H1 (cell line): ENCODE measurements at regions not wholly inside any gene's neighbourhood (a gene's known extent, or its start where the extent isn't known, plus 50 kb on each side); places are given as distances from the start of the nearest gene placed in this dataset.

Source experiments
- CTCF ChIA-PET: fragments of 300-600 bp; sonication (Branson Sonifier 250); formaldehyde crosslinking; loops from one replicate; lab custom pipeline; 2021; ENCODE audit not compliant: partially characterized antibody; lab: Charles Lee
- POLR2A ChIA-PET: fragments of 300-600 bp; sonication (Branson Sonifier 250); formaldehyde crosslinking; loops from one replicate; lab custom pipeline; 2021; ENCODE audit warnings: inconsistent platforms; ENCODE audit not compliant: partially characterized antibody; lab: Charles Lee
- DNase-seq, 2 experiments: peaks; one replicate each; pipeline versions ENCODE4 v3.0.0 to v3.0.0-alpha.2; 2010 to 2022; ENCODE audit warnings: low spot score in 2 of 2, low read depth in 1 of 2, mixed read lengths in 1 of 2
- FAIRE-seq: peaks from 2 replicates; lab custom pipeline; 2011; peaks lifted over from hg19 to GRCh38; lab: Jason Lieb, UNC
- H2AFZ ChIP-seq: 2 replicates; pipeline ENCODE4 v1.8.1; 2012; ENCODE audit warnings: low read length, inconsistent platforms
- H2AK5ac ChIP-seq: 2 replicates; pipeline ENCODE4 v1.6.1; 2013; ENCODE audit warnings: low read depth, low read length
- H2BK120ac ChIP-seq: replicated peaks from 2 replicates; pipeline ENCODE3; 2013; ENCODE audit warnings: low read depth, low read length, inconsistent platforms
- H2BK12ac ChIP-seq: 2 replicates; pipeline ENCODE4 v1.6.1; 2013; ENCODE audit warnings: low read depth, low read length
- H2BK15ac ChIP-seq: 2 replicates; pipeline ENCODE4 v1.6.1; 2013; ENCODE audit warnings: low read length
- H2BK20ac ChIP-seq: 2 replicates; pipeline ENCODE4 v1.6.1; 2013; ENCODE audit warnings: low read length
- H2BK5ac ChIP-seq: 2 replicates; pipeline ENCODE4 v1.6.1; 2013; ENCODE audit warnings: low read depth, low read length
- H3K14ac ChIP-seq: 2 replicates; pipeline ENCODE4 v1.6.1; 2013; ENCODE audit warnings: inconsistent platforms; ENCODE audit not compliant: insufficient read length
- H3K18ac ChIP-seq: 2 replicates; pipeline ENCODE4 v1.6.1; 2013; ENCODE audit warnings: low read length; ENCODE audit errors: extremely low read depth
- H3K23ac ChIP-seq: 2 replicates; pipeline ENCODE4 v1.6.1; 2013; ENCODE audit warnings: inconsistent platforms; ENCODE audit not compliant: insufficient read length
- H3K23me2 ChIP-seq: 2 replicates; pipeline ENCODE4 v1.6.1; 2013; ENCODE audit warnings: low read depth, low read length
- H3K27ac ChIP-seq: 2 replicates; pipeline ENCODE4 v1.6.1; 2011; ENCODE audit warnings: low read depth, low read length, inconsistent platforms
- H3K27me3 ChIP-seq, 4 experiments: replicated peaks in 1 of 4; 1 replicate in 1 of 4; 2 replicates in 3 of 4; pipeline versions ENCODE4 v1.6.1 to v1.8.1; 2011 to 2013; ENCODE audit warnings: low read length in 3 of 4, mild to moderate bottlenecking in 3 of 4, inconsistent platforms in 2 of 4, mixed read lengths in 2 of 4, moderate library complexity in 1 of 4; ENCODE audit not compliant: control insufficient read depth in 3 of 4, insufficient read depth in 3 of 4; ENCODE audit errors: extremely low read depth in 1 of 4
- H3K36me3 ChIP-seq, 4 experiments: 2 replicates each; pipeline versions ENCODE4 v1.6.1 to v1.8.1; 2011 to 2013; ENCODE audit warnings: mild to moderate bottlenecking in 4 of 4, low read length in 3 of 4, moderate library complexity in 2 of 4, control low read depth in 1 of 4, inconsistent platforms in 1 of 4; ENCODE audit not compliant: insufficient read depth in 4 of 4, control insufficient read depth in 2 of 4
- H3K4ac ChIP-seq: replicated peaks from 2 replicates; pipeline ENCODE3; 2013; ENCODE audit warnings: low read length, low read depth, mixed read lengths, inconsistent platforms; ENCODE audit not compliant: insufficient read length
- H3K4me1 ChIP-seq, 4 experiments: replicated peaks in 1 of 4; 1 replicate in 1 of 4; 2 replicates in 3 of 4; pipeline versions ENCODE4 v1.6.1 to v1.8.1; 2011 to 2013; ENCODE audit warnings: low read length in 3 of 4, inconsistent platforms in 2 of 4, mixed read lengths in 1 of 4; ENCODE audit not compliant: insufficient read depth in 4 of 4, control insufficient read depth in 3 of 4
- H3K4me2 ChIP-seq, 2 experiments: 2 replicates each; pipeline versions ENCODE4 v1.6.1 to v1.8.1; 2011 to 2013; ENCODE audit warnings: low read depth in 2 of 2, low read length in 2 of 2, control low read depth in 1 of 2, inconsistent platforms in 1 of 2, mild to moderate bottlenecking in 1 of 2; ENCODE audit not compliant: insufficient read depth in 1 of 2
- H3K4me3 ChIP-seq, 4 experiments: fragments of 200-600, 300-600 bp in 1 of 4; sonication (generic), shearing (Covaris generic), sonication (Bioruptor Twin) in 1 of 4; 2 replicates each; pipeline versions ENCODE4 v1.5.1 to v1.8.1; 2011 to 2016; ENCODE audit warnings: low read length in 4 of 4, low read depth in 3 of 4, control low read depth in 2 of 4, inconsistent platforms in 2 of 4, mild to moderate bottlenecking in 2 of 4, mixed read lengths in 1 of 4, moderate library complexity in 1 of 4; ENCODE audit not compliant: insufficient read depth in 2 of 4; ENCODE audit errors: extremely low read depth in 1 of 4
- H3K56ac ChIP-seq: replicated peaks from 2 replicates; pipeline ENCODE3; 2013; ENCODE audit warnings: low read depth, mild to moderate bottlenecking, mixed read lengths, low read length, inconsistent platforms; ENCODE audit not compliant: insufficient read length
- H3K79me1 ChIP-seq: 2 replicates; pipeline ENCODE4 v1.6.1; 2013; ENCODE audit warnings: low read depth, low read length, control low read depth
- H3K79me2 ChIP-seq, 2 experiments: 2 replicates each; pipeline versions ENCODE4 v1.6.1 to v1.8.1; 2012 to 2013; ENCODE audit warnings: low read length in 2 of 2, mild to moderate bottlenecking in 2 of 2, inconsistent platforms in 1 of 2; ENCODE audit not compliant: insufficient read depth in 2 of 2, control insufficient read depth in 1 of 2
- H3K9ac ChIP-seq, 4 experiments: replicated peaks in 1 of 4; 1 replicate in 1 of 4; 2 replicates in 3 of 4; pipeline versions ENCODE4 v1.6.1 to v1.8.1; 2011 to 2013; ENCODE audit warnings: low read depth in 3 of 4, low read length in 3 of 4, control low read depth in 2 of 4, mild to moderate bottlenecking in 2 of 4, moderate library complexity in 2 of 4, inconsistent platforms in 1 of 4; ENCODE audit errors: extremely low read depth in 1 of 4
- H3K9me3 ChIP-seq, 2 experiments: 2 replicates each; pipeline versions ENCODE4 v1.6.1 to v1.8.1; 2012 to 2013; ENCODE audit warnings: mild to moderate bottlenecking in 2 of 2, moderate library complexity in 2 of 2, control low read depth in 1 of 2, inconsistent platforms in 1 of 2, low read depth in 1 of 2, low read length in 1 of 2, mixed read lengths in 1 of 2; ENCODE audit not compliant: insufficient read depth in 2 of 2
- H4K20me1 ChIP-seq, 2 experiments: replicated peaks in 1 of 2; 2 replicates each; pipeline versions ENCODE3 to v1.8.1; 2011 to 2013; ENCODE audit warnings: inconsistent platforms in 2 of 2, low read length in 2 of 2, mild to moderate bottlenecking in 1 of 2; ENCODE audit not compliant: insufficient read depth in 2 of 2, control insufficient read depth in 1 of 2
- H4K5ac ChIP-seq: 2 replicates; pipeline ENCODE4 v1.6.1; 2013; ENCODE audit warnings: low read length, low read depth, mixed read lengths, inconsistent platforms; ENCODE audit not compliant: insufficient read length
- H4K8ac ChIP-seq: 2 replicates; pipeline ENCODE4 v1.8.0; 2013; ENCODE audit warnings: mild to moderate bottlenecking, moderate library complexity, low read length, inconsistent platforms; ENCODE audit not compliant: insufficient read depth; ENCODE audit errors: extremely low read depth
- H4K91ac ChIP-seq: replicated peaks from 2 replicates; pipeline ENCODE3; 2013; ENCODE audit warnings: low read length, mixed read lengths, inconsistent platforms; ENCODE audit not compliant: insufficient read length
- BACH1 ChIP-seq: IDR thresholded peaks from 2 replicates; pipeline ENCODE4 v1.6.1; 2012; ENCODE audit warnings: low read length, improper control_type of control experiment
- CBX8 ChIP-seq: fragments of 300-800, 300-1000 bp; sonication (generic); IDR thresholded peaks from 2 replicates; pipeline ENCODE4 v1.7.1; 2016; ENCODE audit warnings: low read depth, low read length, borderline replicate concordance
- CHD1 ChIP-seq: IDR thresholded peaks from 2 replicates; pipeline ENCODE4 v1.6.1; 2012; ENCODE audit warnings: low read depth, low read length, improper control_type of control experiment
- JUN ChIP-seq: IDR thresholded peaks from 2 replicates; pipeline ENCODE4 v1.6.1; 2011; ENCODE audit warnings: low read depth, mild to moderate bottlenecking, improper control_type of control experiment, low read length
- SAP30 ChIP-seq: fragments of 300-600 bp; sonication (generic); IDR thresholded peaks from 2 replicates; pipeline ENCODE4 v1.7.1; 2012; ENCODE audit warnings: low read length, moderate library complexity, mild to moderate bottlenecking, inconsistent platforms; ENCODE audit not compliant: insufficient read depth, insufficient replicate concordance
- WGBS, 2 experiments: shearing (Covaris generic) in 1 of 2; methylation state at CpG; one replicate each; pipeline versions ENCODE4 v1.1.6 to v1.1.7; 2013 to 2015; ENCODE audit warnings: low lambda C conversion rate in 2 of 2, mixed read lengths in 2 of 2, inconsistent platforms in 1 of 2, low coverage in 1 of 2, missing lambda C conversion rate in 1 of 2; ENCODE audit not compliant: insufficient replicate concordance in 2 of 2, insufficient coverage in 1 of 2, insufficient read length in 1 of 2; ENCODE audit errors: extremely low coverage in 1 of 2, missing lambda C conversion rate in 1 of 2; 5-methylcytosine and 5-hydroxymethylcytosine counted together

DNA sequence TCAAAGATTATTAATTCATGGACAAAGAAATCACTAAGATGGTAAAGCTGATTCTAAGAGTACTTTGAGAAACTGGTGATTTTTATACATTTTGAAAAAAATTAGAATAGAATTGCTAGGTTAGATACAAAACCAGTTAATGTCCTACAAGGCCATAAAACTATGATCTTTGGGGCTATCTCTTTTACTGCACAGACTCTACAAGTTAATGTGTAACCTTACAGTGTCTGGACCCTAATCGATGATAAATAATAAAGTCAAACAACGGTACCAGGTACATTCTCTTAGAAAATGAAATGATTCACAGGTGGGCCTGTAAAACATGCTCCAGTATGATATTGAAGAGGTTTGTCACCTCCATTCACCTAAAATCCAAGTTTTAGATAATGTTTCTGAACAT, 199.8 kb upstream of the LYZL1 start:
- POLR2A ChIA-PET: no interaction called here
- H3K79me2 ChIP-seq: no peaks in the 10 kb centered on the region
- DNase-seq (no peak), FAIRE-seq (no peak)
- 88% methylated on average over 2 of the region's 2 CpGs; no CpG with 5 or more reads in 1 of the 2 experiments for WGBS, 2 experiments
- no peak overlapping the region for H3K14ac ChIP-seq
- H2BK20ac ChIP-seq: no peak overlapping the region
- no peak overlapping the region for H3K18ac ChIP-seq
- no peaks in the 10 kb centered on the region for H4K20me1 ChIP-seq
- no peaks in the 10 kb centered on the region for H3K4me1 ChIP-seq
- no peak overlapping the region for H2BK15ac ChIP-seq
- H3K36me3 ChIP-seq: peaks cover 0 to 2% (median 0%) of the 10 kb centered on the region in 4 experiments; a peak in 1 of 8 replicates
- no peaks in the 10 kb centered on the region for H3K79me1 ChIP-seq
- no peak overlapping the region for H4K91ac ChIP-seq
- H3K4me2 ChIP-seq: no peak overlapping the region
- H2AK5ac ChIP-seq: no peak overlapping the region
- no peak overlapping the region for H2AFZ ChIP-seq
- H3K23ac ChIP-seq: no peak overlapping the region
- no peak overlapping the region for H3K4me3 ChIP-seq
- H2BK120ac ChIP-seq: no peak overlapping the region
- no peak overlapping the region for H4K8ac ChIP-seq
- H4K5ac ChIP-seq: no peak overlapping the region
- no peak overlapping the region for H3K56ac ChIP-seq
- no peaks in the 10 kb centered on the region for H3K27me3 ChIP-seq
- H2BK12ac ChIP-seq: no peak overlapping the region
- H3K4ac ChIP-seq: no peak overlapping the region
- no peaks in the 10 kb centered on the region; the same call in 1 of the 2 replicates for H3K23me2 ChIP-seq
- H3K27ac ChIP-seq: no peak overlapping the region
- peaks cover 3 to 9% of the 10 kb centered on the region in 2 experiments; a peak in 2 of 4 replicates for H3K9me3 ChIP-seq
- no peak overlapping the region for H2BK5ac ChIP-seq
- CTCF ChIA-PET: no interaction called here
- H3K9ac ChIP-seq: no peak overlapping the region
- TF ChIP-seq SAP30 (no peak), CHD1 (no peak), BACH1 (no peak), CBX8 (no peak), JUN (no peak)
